Superior temporal gyrus (tissue), 1 donor: ENCODE measurements at regions not wholly inside any gene's neighbourhood (a gene's known extent, or its start where the extent isn't known, plus 50 kb on each side); places are given as distances from the start of the nearest gene placed in this dataset.

Experiments
- DNase-seq: peaks from one replicate; pipeline ENCODE4 v3.0.0-alpha.2; 2016; ENCODE audit errors: extremely low spot score

- no peak for DNase-seq
Measured at GRCh38 chr2:176502619-176503018, 233.4 kb downstream of the MTX2 start.

- DNase-seq, result no peak
Measured at GRCh38 chr2:176503776-176504175, 234.5 kb downstream of the MTX2 start.

DNA sequence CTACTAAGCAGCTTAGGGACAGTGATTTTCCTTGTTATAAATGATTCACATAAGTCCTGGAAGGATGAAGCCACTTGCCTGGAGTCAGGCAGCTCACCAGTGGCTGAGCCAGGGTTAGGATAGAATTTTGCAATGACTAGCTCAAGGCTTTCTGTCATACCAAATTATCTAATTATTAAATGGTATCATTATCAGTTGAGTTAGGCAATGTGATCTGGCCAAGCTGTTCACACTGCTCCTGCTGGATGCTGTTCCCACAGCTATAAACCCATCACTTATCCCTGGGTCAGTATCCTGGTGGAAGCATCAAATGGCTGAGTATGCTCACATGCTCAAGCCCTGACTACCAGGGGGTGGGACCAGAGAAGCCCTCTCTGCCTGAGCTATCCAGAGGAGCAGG lies 235.2 kb downstream of the MTX2 start:
- no peak for DNase-seq

GRCh38 chr2:176507786-176508185 lies 238.5 kb downstream of the MTX2 start:
- DNase-seq, result no peak

- no peak for DNase-seq
Measured at GRCh38 chr2:176508374-176508773, 239.1 kb downstream of the MTX2 start.

- DNase-seq, result no peak
Measured at GRCh38 chr2:176508984-176509740, 239.9 kb downstream of the MTX2 start.

- no peak for DNase-seq
Measured at GRCh38 chr2:176514276-176514675, 245.0 kb downstream of the MTX2 start.

- no peak for DNase-seq
Measured at GRCh38 chr2:176514805-176515500, 245.7 kb downstream of the MTX2 start.

- no peak for DNase-seq
Measured at GRCh38 chr2:176516051-176516602, 246.9 kb downstream of the MTX2 start.

DNA sequence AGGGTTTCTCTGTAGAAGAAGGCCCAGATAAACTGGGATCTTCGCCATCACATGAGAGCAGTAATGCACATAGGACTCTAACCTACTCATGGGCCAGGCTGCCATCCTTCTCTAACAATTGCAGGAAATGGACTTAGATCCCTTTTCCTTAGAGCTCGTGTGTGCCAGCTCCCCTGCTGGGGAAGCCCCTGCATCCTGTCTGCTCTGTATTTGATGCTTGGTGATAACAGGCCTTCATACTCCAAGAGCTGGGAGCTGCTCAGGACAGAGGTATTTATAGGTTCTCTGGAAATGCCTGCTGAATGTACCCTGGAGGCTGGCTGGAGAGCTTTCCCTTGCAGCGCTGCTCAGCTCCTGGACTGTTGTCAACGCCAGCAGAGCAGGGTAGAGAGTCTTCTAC lies 249.6 kb downstream of the MTX2 start:
- no peak for DNase-seq

DNA sequence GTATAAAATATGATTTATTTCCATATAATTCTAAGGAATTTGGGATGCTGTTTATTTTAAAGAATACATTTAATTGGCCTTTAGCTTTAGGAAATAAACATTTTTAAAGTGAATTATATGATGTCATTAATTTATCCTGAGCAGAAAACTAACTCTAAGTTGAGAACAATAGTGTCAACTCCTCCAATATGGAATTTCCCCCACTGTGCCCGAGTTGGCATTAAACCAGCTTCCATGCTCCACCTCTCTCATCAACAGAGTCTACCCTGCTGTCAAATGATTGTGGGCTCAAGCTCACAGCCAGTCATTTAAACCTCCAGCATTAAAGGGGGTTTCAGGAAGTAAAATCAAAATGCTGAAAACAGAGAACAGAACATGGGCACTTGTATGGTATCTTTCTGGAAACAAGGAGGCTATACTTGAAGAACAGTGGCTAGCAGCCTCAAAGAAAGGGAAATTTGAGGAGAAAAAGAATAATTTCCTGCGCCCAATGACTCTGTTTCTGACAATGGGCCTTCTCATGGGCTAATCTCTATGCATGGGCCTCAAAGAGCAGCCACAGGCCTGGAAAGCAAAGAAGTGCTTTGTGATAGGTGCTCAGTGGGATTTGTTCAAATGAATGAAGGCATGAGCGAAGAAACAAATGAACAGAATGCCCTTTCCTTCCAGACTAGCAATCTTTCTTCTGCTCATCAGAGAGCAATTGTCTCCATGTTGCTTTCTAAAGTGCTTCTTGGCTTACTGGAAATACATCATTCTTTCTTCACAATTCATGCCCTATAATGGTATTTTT lies 252.8 kb downstream of the MTX2 start:
- no peak for DNase-seq

DNA sequence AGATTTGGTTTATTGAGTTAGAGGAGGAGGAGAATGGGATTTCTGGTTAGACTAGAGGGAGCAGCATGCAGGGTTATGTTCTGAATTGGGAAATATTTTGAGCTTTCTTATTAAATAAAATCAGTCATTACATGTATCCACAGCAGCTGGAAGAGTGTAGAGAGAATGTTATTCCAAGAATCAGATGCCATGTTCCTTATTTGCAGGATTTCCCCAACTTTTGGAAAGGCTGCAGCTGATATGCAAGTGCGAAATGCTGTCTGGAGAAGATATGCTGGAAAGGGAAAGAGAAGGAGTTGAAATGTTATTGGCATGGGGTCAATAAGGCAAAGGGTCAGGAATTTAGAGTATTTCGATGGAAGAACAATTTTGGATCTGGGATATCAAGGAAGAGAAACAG lies 255.8 kb downstream of the MTX2 start:
- no peak for DNase-seq

- DNase-seq, result no peak
Measured at GRCh38 chr2:176526995-176527901, 258.0 kb downstream of the MTX2 start.

DNA sequence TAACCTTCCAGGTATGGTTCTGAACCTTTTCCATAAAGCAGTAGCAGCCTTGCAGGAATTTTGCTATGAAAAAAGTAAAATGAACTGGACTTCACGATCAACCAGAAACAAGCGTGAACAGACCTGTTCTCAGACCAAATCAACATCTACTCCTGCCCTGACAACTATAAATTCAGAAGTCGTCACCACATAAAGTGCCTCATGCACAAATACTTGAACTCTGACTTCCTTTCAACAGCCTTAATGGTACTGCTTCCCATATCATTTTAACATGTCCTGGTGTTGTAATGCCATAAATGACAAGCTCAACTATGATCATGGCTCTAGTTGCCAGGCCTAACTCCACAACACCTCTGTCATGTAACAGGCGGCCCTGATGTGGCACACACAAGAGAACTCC lies 262.4 kb downstream of the MTX2 start:
- no peak for DNase-seq

GRCh38 chr2:176533505-176534193 lies 264.4 kb downstream of the MTX2 start:
- no peak for DNase-seq

- DNase-seq, result no peak
Measured at GRCh38 chr2:176534798-176535466, 265.7 kb downstream of the MTX2 start.

- DNase-seq, result no peak
Measured at GRCh38 chr2:176535467-176536113, 266.3 kb downstream of the MTX2 start.

DNA sequence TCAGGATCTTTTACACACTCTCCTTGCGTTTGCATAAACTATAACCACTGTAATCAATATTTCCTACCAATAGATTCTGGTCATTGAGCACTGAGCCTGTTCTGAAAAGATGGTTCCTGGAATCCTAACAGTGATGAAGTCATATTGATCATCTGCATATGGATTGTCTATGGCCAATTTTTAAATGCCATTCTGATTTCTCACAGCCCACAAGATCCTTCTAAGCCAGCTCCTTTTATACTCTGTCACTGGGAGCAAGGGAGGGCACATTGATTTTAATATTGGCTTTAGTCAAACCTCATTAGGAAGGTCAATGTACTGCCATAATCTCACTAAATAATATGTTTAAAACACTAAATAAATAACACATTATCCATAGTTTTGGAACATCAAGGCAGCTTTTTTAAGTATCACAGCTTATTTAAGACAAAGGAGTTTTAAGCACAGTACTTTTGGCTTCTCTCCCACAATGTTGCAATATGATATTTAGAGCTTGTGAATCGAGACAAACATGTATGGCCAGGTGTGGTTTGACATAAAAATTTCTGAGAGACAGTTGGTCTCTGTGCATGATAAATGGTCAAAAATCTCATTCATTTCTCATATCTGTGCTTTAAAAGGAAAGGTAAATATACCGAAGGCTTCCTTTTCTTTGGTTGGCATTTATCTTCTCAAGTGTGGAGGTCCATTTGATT lies 267.3 kb downstream of the MTX2 start:
- DNase-seq, result no peak

- no peak for DNase-seq
Measured at GRCh38 chr2:176537932-176538331, 268.7 kb downstream of the MTX2 start.
